Naive thymus-derived CD4-positive, alpha-beta T cell (primary cell): ENCODE measurements at regions not wholly inside any gene's neighbourhood (a gene's known extent, or its start where the extent isn't known, plus 50 kb on each side); places are given as distances from the start of the nearest gene placed in this dataset.
"Not testable (repeated sequence)": the region's sequence is repeated elsewhere in the genome, so short reads cannot be mapped to it uniquely, and the experiment has no call there.

Experiments
- ATAC-seq: fragments of 150-1000 bp; cut with Tn5 transposase; 2 replicates; pipeline ENCODE4 v1.10.0; 2021; ENCODE audit warnings: mild to moderate bottlenecking, moderate library complexity
- CTCF ChIA-PET: fragments of 350-600 bp; sonication (Branson Sonifier 250); formaldehyde crosslinking; loops from one replicate; lab custom pipeline; 2021; ENCODE audit warnings: antibody characterized with exemption; lab: Charles Lee
- POLR2A ChIA-PET: fragments of 350-600 bp; sonication (Branson Sonifier 250); formaldehyde crosslinking; loops from one replicate; lab custom pipeline; 2021; ENCODE audit warnings: antibody characterized with exemption, inconsistent platforms; lab: Charles Lee
- DNase-seq, 9 donors: peaks; one replicate each; pipeline versions ENCODE4 v3.0.0 to v3.0.0-alpha.2; 2020 to 2022; ENCODE audit warnings: mixed read lengths in 1 of 9
- H3K27ac ChIP-seq: one replicate; pipeline ENCODE4 v1.7.0; 2013; ENCODE audit warnings: mild to moderate bottlenecking, low read depth, low read length, moderate library complexity
- H3K27me3 ChIP-seq, 2 donors: one replicate each; pipeline ENCODE4 v1.7.0; 2013; ENCODE audit warnings: low read length in 2 of 2, mild to moderate bottlenecking in 2 of 2, moderate library complexity in 2 of 2; ENCODE audit not compliant: control insufficient read depth in 2 of 2, insufficient read depth in 2 of 2
- H3K36me3 ChIP-seq, 3 experiments: 1 replicate in 2 of 3; 2 replicates in 1 of 3; pipeline ENCODE4 v1.7.0; 2013; ENCODE audit warnings: low read length in 3 of 3, mild to moderate bottlenecking in 3 of 3, moderate library complexity in 1 of 3; ENCODE audit not compliant: insufficient read depth in 3 of 3, control insufficient read depth in 2 of 3
- H3K4me1 ChIP-seq, 2 donors: one replicate each; pipeline ENCODE4 v1.7.0; 2013; ENCODE audit warnings: low read length in 2 of 2, mild to moderate bottlenecking in 2 of 2, moderate library complexity in 1 of 2; ENCODE audit not compliant: control insufficient read depth in 2 of 2, insufficient read depth in 2 of 2
- H3K4me3 ChIP-seq: 2 replicates; pipeline ENCODE4 v1.7.0; 2013; ENCODE audit warnings: mild to moderate bottlenecking, low read length
- H3K9me3 ChIP-seq, 3 experiments: 1 replicate in 2 of 3; 2 replicates in 1 of 3; pipeline ENCODE4 v1.7.0; 2013; ENCODE audit warnings: low read length in 3 of 3; ENCODE audit not compliant: control insufficient read depth in 2 of 3
- H3K27ac Mint-ChIP-seq, 9 donors: one replicate each; pipeline ENCODE4 v1.8.0; 2020 to 2022; ENCODE audit warnings: mixed read lengths in 9 of 9, mild to moderate bottlenecking in 8 of 9, moderate library complexity in 5 of 9, inconsistent platforms in 2 of 9
- H3K27me3 Mint-ChIP-seq, 5 donors: one replicate each; pipeline ENCODE4 v1.8.0; 2021 to 2022; ENCODE audit warnings: mixed read lengths in 5 of 5, mild to moderate bottlenecking in 1 of 5
- H3K36me3 Mint-ChIP-seq, 5 donors: one replicate each; pipeline ENCODE4 v1.8.0; 2020 to 2022; ENCODE audit warnings: mixed read lengths in 5 of 5, mild to moderate bottlenecking in 3 of 5, inconsistent platforms in 1 of 5
- H3K4me1 Mint-ChIP-seq, 7 donors: one replicate each; pipeline ENCODE4 v1.8.0; 2020 to 2022; ENCODE audit warnings: mixed read lengths in 7 of 7, mild to moderate bottlenecking in 3 of 7, inconsistent platforms in 1 of 7
- H3K4me3 Mint-ChIP-seq, 10 donors: one replicate each; pipeline ENCODE4 v1.8.0; 2020 to 2022; ENCODE audit warnings: mild to moderate bottlenecking in 10 of 10, mixed read lengths in 10 of 10, moderate library complexity in 6 of 10, inconsistent platforms in 2 of 10
- H3K9me3 Mint-ChIP-seq, 11 donors: one replicate each; pipeline ENCODE4 v1.8.0; 2020 to 2022; ENCODE audit warnings: mixed read lengths in 11 of 11, mild to moderate bottlenecking in 4 of 11, inconsistent platforms in 1 of 11, moderate library complexity in 1 of 11
- intact Hi-C, 2 donors: fragments of 100-400 bp; cut with micrococcal nuclease; formaldehyde crosslinking; loops; one replicate each; pipeline ENCODE4 v1.15.1; 2023

- no peaks in the 10 kb centered on the region for H3K9me3 ChIP-seq
- H3K4me1 ChIP-seq = no peaks in the 10 kb centered on the region
- H3K4me1 Mint-ChIP-seq = no peaks in the 10 kb centered on the region
- no peak overlapping the region for H3K4me3 ChIP-seq
- no peak overlapping the region for H3K27ac ChIP-seq
- H3K36me3 Mint-ChIP-seq = no peaks in the 10 kb centered on the region
- H3K9me3 Mint-ChIP-seq = peaks cover 0 to 10% (median 1%) of the 10 kb centered on the region in 11 donors
- no peaks in the 10 kb centered on the region for H3K27me3 Mint-ChIP-seq
- no peak overlapping the region for H3K4me3 Mint-ChIP-seq
- no peaks in the 10 kb centered on the region for H3K36me3 ChIP-seq
- no peak for ATAC-seq
- DNase-seq = no peak
- no peaks in the 10 kb centered on the region for H3K27me3 ChIP-seq
- intact Hi-C loops = no loop called here
- POLR2A ChIA-PET = no interaction called here
- CTCF ChIA-PET = interaction anchor here (0.6 kb wide), 1 partner anchor 99 kb away, joined by 5 read pairs; no protein-coding TSS in a partner anchor
- no peak overlapping the region for H3K27ac Mint-ChIP-seq
Measured at GRCh38 chr4:71882113-71882841, 98.4 kb upstream of the GC start.

- H3K4me1 ChIP-seq, ATAC-seq, H3K27me3 Mint-ChIP-seq, H3K9me3 ChIP-seq, H3K9me3 Mint-ChIP-seq, H3K4me3 Mint-ChIP-seq, H3K27ac ChIP-seq, DNase-seq, H3K27me3 ChIP-seq, CTCF ChIA-PET, POLR2A ChIA-PET, H3K36me3 ChIP-seq, intact Hi-C loops, H3K27ac Mint-ChIP-seq, H3K4me3 ChIP-seq, H3K4me1 Mint-ChIP-seq, H3K36me3 Mint-ChIP-seq: not testable (repeated sequence)
Measured at GRCh38 chr4:71900366-71900765, 116.5 kb upstream of the GC start.

- POLR2A ChIA-PET, H3K9me3 ChIP-seq, H3K27me3 Mint-ChIP-seq, H3K36me3 Mint-ChIP-seq, intact Hi-C loops, H3K27me3 ChIP-seq, ATAC-seq, H3K4me3 Mint-ChIP-seq, H3K27ac ChIP-seq, DNase-seq, H3K4me1 Mint-ChIP-seq, H3K4me3 ChIP-seq, CTCF ChIA-PET, H3K4me1 ChIP-seq, H3K27ac Mint-ChIP-seq, H3K36me3 ChIP-seq: not testable (repeated sequence)
- peaks cover 0 to 22% (median 10%) of the 10 kb centered on the region in 11 donors for H3K9me3 Mint-ChIP-seq
Measured at GRCh38 chr4:71905594-71905993, 121.7 kb upstream of the GC start.

- Mint-ChIP-seq H3K4me1 (no peaks in the 10 kb centered on the region), H3K27me3 (no peaks in the 10 kb centered on the region)
Measured at GRCh38 chr4:71906096-71906495, 122.2 kb upstream of the GC start.

GRCh38 chr4:71907071-71907470 lies 123.2 kb upstream of the GC start:
- no peaks in the 10 kb centered on the region for H3K4me1 ChIP-seq
- no peak for DNase-seq
- no peak overlapping the region for H3K4me3 ChIP-seq
- no peaks in the 10 kb centered on the region for H3K36me3 Mint-ChIP-seq
- intact Hi-C loops = no loop called here
- H3K27ac ChIP-seq = no peak overlapping the region
- H3K9me3 ChIP-seq = no peaks in the 10 kb centered on the region
- H3K27me3 ChIP-seq = no peaks in the 10 kb centered on the region
- POLR2A ChIA-PET = no interaction called here
- CTCF ChIA-PET = no interaction called here
- H3K4me3 Mint-ChIP-seq = no peak overlapping the region
- H3K9me3 Mint-ChIP-seq = peaks cover 0 to 22% (median 8%) of the 10 kb centered on the region in 11 donors
- no peak for ATAC-seq
- H3K27me3 Mint-ChIP-seq = no peaks in the 10 kb centered on the region
- no peaks in the 10 kb centered on the region for H3K36me3 ChIP-seq
- no peak overlapping the region for H3K27ac Mint-ChIP-seq
- H3K4me1 Mint-ChIP-seq = no peaks in the 10 kb centered on the region

More at GRCh38 chr4:71906096-71906495, 122.2 kb upstream of the GC start:
- Mint-ChIP-seq H3K27ac (no peak overlapping the region), H3K4me3 (no peak overlapping the region), H3K36me3 (no peaks in the 10 kb centered on the region), H3K9me3 (peaks cover 0 to 22% (median 10%) of the 10 kb centered on the region in 11 donors)
- Histone ChIP-seq H3K4me3 (no peak overlapping the region), H3K27ac (no peak overlapping the region), H3K27me3 (no peaks in the 10 kb centered on the region), H3K4me1 (no peaks in the 10 kb centered on the region), H3K9me3 (no peaks in the 10 kb centered on the region), H3K36me3 (no peaks in the 10 kb centered on the region)
- ChIA-PET CTCF (no interaction called here), POLR2A (no interaction called here)
- intact Hi-C loops = no loop called here
- ATAC-seq (no peak), DNase-seq (no peak)

- H3K9me3 ChIP-seq = no peaks in the 10 kb centered on the region
- peaks cover 0 to 22% (median 10%) of the 10 kb centered on the region in 11 donors for H3K9me3 Mint-ChIP-seq
- POLR2A ChIA-PET = no interaction called here
- no peaks in the 10 kb centered on the region for H3K4me1 ChIP-seq
- H3K27me3 ChIP-seq = no peaks in the 10 kb centered on the region
- no peaks in the 10 kb centered on the region for H3K36me3 ChIP-seq
- H3K36me3 Mint-ChIP-seq = no peaks in the 10 kb centered on the region
- no peak overlapping the region for H3K27ac Mint-ChIP-seq
- H3K4me3 ChIP-seq = no peak overlapping the region
- no peaks in the 10 kb centered on the region for H3K27me3 Mint-ChIP-seq
- no peaks in the 10 kb centered on the region for H3K4me1 Mint-ChIP-seq
- CTCF ChIA-PET = no interaction called here
- intact Hi-C loops = no loop called here
- no peak for ATAC-seq
- no peak overlapping the region for H3K4me3 Mint-ChIP-seq
- H3K27ac ChIP-seq = no peak overlapping the region
- no peak for DNase-seq
Measured at GRCh38 chr4:71907782-71908181, 123.9 kb upstream of the GC start.

GRCh38 chr4:71913275-71913674 lies 118.5 kb upstream of the NPFFR2 start:
- Mint-ChIP-seq H3K4me3 (no peak overlapping the region), H3K27ac (no peak overlapping the region), H3K4me1 (no peaks in the 10 kb centered on the region), H3K9me3 (peaks cover 0 to 7% (median 4%) of the 10 kb centered on the region in 11 donors), H3K27me3 (no peaks in the 10 kb centered on the region), H3K36me3 (no peaks in the 10 kb centered on the region)
- intact Hi-C loops = no loop called here
- Histone ChIP-seq H3K36me3 (no peaks in the 10 kb centered on the region), H3K4me3 (no peak overlapping the region), H3K9me3 (no peaks in the 10 kb centered on the region), H3K27ac (no peak overlapping the region), H3K4me1 (no peaks in the 10 kb centered on the region), H3K27me3 (no peaks in the 10 kb centered on the region)
- DNase-seq = no peak
- POLR2A ChIA-PET = no interaction called here
- no peak for ATAC-seq
- CTCF ChIA-PET = no interaction called here
